SJSA1 (cell line): ENCODE measurements at regions not wholly inside any gene's neighbourhood (a gene's known extent, or its start where the extent isn't known, plus 50 kb on each side); places are given as distances from the start of the nearest gene placed in this dataset.

Experiments
- DNase-seq, 2 experiments: peaks; one replicate each; pipeline ENCODE4 v3.0.0-alpha.2; 2015 to 2020; ENCODE audit warnings: low spot score in 2 of 2, low read depth in 1 of 2
- H3K27ac ChIP-seq: fragments of 250-450 bp; sonication (Bioruptor Pico); 2 replicates; pipeline ENCODE4 v1.5.1; 2020; ENCODE audit warnings: mild to moderate bottlenecking, moderate library complexity
- H3K27me3 ChIP-seq: fragments of 250-450 bp; sonication (Bioruptor Pico); replicated peaks from 2 replicates; pipeline ENCODE4 v1.5.1; 2020; ENCODE audit warnings: mild to moderate bottlenecking, moderate library complexity
- H3K36me3 ChIP-seq: fragments of 250-450 bp; sonication (Bioruptor Pico); 2 replicates; pipeline ENCODE4 v1.5.1; 2020; ENCODE audit warnings: mild to moderate bottlenecking
- H3K4me1 ChIP-seq: fragments of 250-450 bp; sonication (Bioruptor Pico); replicated peaks from 2 replicates; pipeline ENCODE4 v1.6.1; 2021; ENCODE audit warnings: mild to moderate bottlenecking
- H3K4me3 ChIP-seq: fragments of 250-450 bp; sonication (Bioruptor Pico); 2 replicates; pipeline ENCODE4 v1.5.1; 2020; ENCODE audit warnings: mild to moderate bottlenecking
- H3K9me3 ChIP-seq: fragments of 250-450 bp; sonication (Bioruptor Pico); replicated peaks from 2 replicates; pipeline ENCODE4 v1.5.1; 2020; ENCODE audit warnings: mild to moderate bottlenecking

DNA sequence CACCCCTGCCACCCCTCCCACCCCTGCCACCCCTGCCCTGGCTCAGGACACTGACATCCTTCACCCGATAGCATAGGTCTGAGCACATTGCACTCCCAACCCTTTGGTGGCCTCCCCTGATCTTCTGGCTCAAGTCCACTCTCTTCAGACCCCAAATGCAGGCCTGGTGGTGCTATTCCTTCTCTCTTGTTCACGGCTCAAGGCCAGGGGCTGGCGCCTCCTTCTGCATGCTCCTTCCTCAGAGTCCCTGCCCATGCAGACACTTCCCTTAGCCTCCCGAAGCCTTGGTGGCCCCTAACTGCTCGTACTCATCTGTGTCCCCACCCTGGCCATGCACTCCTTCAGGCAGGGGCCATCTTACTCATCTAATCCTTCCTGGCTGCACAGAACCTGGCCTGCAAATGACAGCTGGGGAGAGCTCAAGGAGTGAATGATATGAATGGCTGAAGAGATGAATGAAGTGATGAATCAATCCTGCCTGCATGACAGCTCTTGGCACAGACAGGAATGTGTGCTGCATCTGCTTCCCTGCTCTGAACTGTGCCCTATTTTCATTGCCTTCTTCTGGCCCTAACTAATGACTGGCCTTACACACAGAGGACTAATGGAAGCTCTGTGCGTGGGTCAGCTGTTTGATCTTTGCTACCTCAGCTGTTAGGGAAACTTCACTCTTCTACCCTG is 290.8 kb downstream of the DYSF start:
- Histone ChIP-seq H3K4me1 (peaks cover 72% of the 10 kb centered on the region), H3K27ac (no peak overlapping the region; the same call in 1 of the 2 replicates)

GRCh38 chr2:71742953-71743601 is 289.7 kb downstream of the DYSF start:
- no peaks in the 10 kb centered on the region for H3K27me3 ChIP-seq
- no peaks in the 10 kb centered on the region for H3K36me3 ChIP-seq
- DNase-seq: peak; percentile 93 to 95
- H3K9me3 ChIP-seq: peaks cover 4% of the 10 kb centered on the region; the same call in 1 of the 2 replicates
- H3K27ac ChIP-seq: peak overlapping the region; percentile 90
- H3K4me3 ChIP-seq: no peak overlapping the region
- H3K4me1 ChIP-seq: peaks cover 61% of the 10 kb centered on the region

More for the DNA sequence above, 290.8 kb downstream of the DYSF start:
- H3K27me3 ChIP-seq: no peaks in the 10 kb centered on the region
- no peak overlapping the region for H3K4me3 ChIP-seq
- peaks cover 4% of the 10 kb centered on the region; the same call in 1 of the 2 replicates for H3K9me3 ChIP-seq
- H3K36me3 ChIP-seq: no peaks in the 10 kb centered on the region
- peak; percentile 59 to 61 for DNase-seq

GRCh38 chr2:71736986-71737385 is 283.6 kb downstream of the DYSF start:
- Histone ChIP-seq H3K27me3 (no peaks in the 10 kb centered on the region), H3K36me3 (no peaks in the 10 kb centered on the region), H3K27ac (no peak overlapping the region), H3K9me3 (peaks cover 3% of the 10 kb centered on the region; the same call in 1 of the 2 replicates), H3K4me3 (no peak overlapping the region), H3K4me1 (peaks cover 15% of the 10 kb centered on the region)
- no peak for DNase-seq

DNA sequence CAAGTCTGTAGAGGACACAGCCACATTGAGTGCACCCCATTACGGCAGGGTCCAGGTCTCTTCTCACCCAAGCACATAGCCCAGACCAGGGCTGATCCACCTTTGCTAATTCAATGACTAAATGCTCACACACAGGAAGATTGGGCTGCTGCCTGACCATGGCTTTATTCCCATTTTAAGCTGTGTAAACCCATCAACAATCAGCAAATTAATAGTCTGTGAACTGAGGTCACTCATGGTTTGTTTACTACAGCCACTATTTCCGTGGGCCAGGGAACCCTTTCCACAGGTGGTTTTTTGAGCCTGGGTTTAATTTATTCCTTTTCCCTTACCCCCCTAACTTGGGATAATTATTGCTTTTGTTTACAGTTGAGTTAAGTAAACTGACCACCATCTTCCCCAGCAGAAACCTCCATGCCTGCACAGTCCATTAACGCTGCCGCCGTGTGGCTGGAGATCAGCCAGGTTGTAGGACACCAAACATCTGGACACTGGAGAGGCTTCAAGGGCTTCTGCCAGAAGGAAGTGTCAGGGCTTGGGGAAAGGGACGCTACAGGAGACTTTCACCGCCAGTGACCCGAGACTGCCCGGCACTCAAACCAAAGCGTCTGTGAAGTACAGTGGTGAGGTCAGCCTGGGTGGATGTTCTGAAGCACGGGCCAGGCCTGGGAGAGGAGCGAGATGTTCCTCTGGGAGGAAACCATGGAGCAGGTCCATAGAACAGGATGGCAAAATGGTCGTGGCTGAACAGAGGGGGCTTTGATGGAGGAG is 282.9 kb downstream of the DYSF start:
- no peaks in the 10 kb centered on the region for H3K36me3 ChIP-seq
- no peaks in the 10 kb centered on the region; the same call in 1 of the 2 replicates for H3K9me3 ChIP-seq
- H3K27ac ChIP-seq: no peak overlapping the region
- DNase-seq: no peak
- H3K4me3 ChIP-seq: no peak overlapping the region
- peaks cover 14% of the 10 kb centered on the region for H3K4me1 ChIP-seq
- no peaks in the 10 kb centered on the region for H3K27me3 ChIP-seq
